ENCODE measurements at regions not wholly inside any gene's neighbourhood (a gene's known extent, or its start where the extent isn't known, plus 50 kb on each side); places are given as distances from the start of the nearest gene placed in this dataset.

- FAIRE-seq (no peak), DNase-seq (ENCODE audit: low read depth in 1 of 2, low spot score in 1 of 2) (no peak), ATAC-seq (no peak)
- Histone ChIP-seq H3K9me3 (no peaks in the 10 kb centered on the region), H3K27ac (no peak overlapping the region), H3K4me2 (no peak overlapping the region), H3K4me3 (no peak overlapping the region), H3K4me1 (no peaks in the 10 kb centered on the region)
- CTCF ChIA-PET: no interaction called here
- TF ChIP-seq FOXS1 (CRISPR knock-in tag; IDR thresholded peaks at IDR 0.05): no peak
- TF ChIP-seq SMC3 (IDR thresholded peaks at IDR 0.05): no peak
- no peak for TF ChIP-seq ZNF302 (CRISPR knock-in tag; IDR thresholded peaks at IDR 0.05)
- TF ChIP-seq ZC3H11A (IDR thresholded peaks at IDR 0.05): no peak
- no peak for TF ChIP-seq MAZ (IDR thresholded peaks at IDR 0.05; ENCODE audit: borderline replicate concordance, low read depth, low read length)
- no peak for TF ChIP-seq HOXB5 (CRISPR knock-in tag; IDR thresholded peaks at IDR 0.05)
- TF ChIP-seq NPAS2 (CRISPR knock-in tag; IDR thresholded peaks at IDR 0.05; ENCODE audit: borderline replicate concordance): no peak
- TF ChIP-seq NFE2L2 (conservative IDR thresholded peaks at IDR 0.05; ENCODE audit: low read length): no peak
- no peak for TF ChIP-seq HEYL (CRISPR knock-in tag; IDR thresholded peaks at IDR 0.05)
- no peak for TF ChIP-seq RNF2 (IDR thresholded peaks at IDR 0.05; ENCODE audit: borderline replicate concordance, low read depth)
- TF ChIP-seq MYC (IDR thresholded peaks at IDR 0.05; ENCODE audit: borderline replicate concordance, low read length): no peak
- no peak for TF ChIP-seq PHF8 (IDR thresholded peaks at IDR 0.05; ENCODE audit: borderline replicate concordance, low read depth)
- no peak for TF ChIP-seq FOSL2 (IDR thresholded peaks at IDR 0.05)
- TF ChIP-seq FOSL2 (CRISPR knock-in tag; IDR thresholded peaks at IDR 0.05): no peak
- no peak for TF ChIP-seq HOXA7 (CRISPR knock-in tag; IDR thresholded peaks at IDR 0.05)
- no peak for TF ChIP-seq REST (IDR thresholded peaks at IDR 0.05)
- TF ChIP-seq HES2 (IDR thresholded peaks at IDR 0.05): no peak
- no peak for TF ChIP-seq SREBF2 (IDR thresholded peaks at IDR 0.05)
- POLR2A ChIA-PET: no interaction called here
- 50% methylated on average over 4 of the region's 4 CpGs for WGBS (ENCODE audit: missing lambda C conversion rate)
Observed at GRCh38 chr14:39548358-39548757, 116.1 kb upstream of the FBXO33 start.

GRCh38 chr14:39547845-39548244 is 115.6 kb upstream of the FBXO33 start:
- Histone ChIP-seq H3K4me1 (no peaks in the 10 kb centered on the region), H3K9me3 (no peaks in the 10 kb centered on the region), H3K27ac (no peak overlapping the region), H3K4me2 (no peak overlapping the region), H3K4me3 (no peak overlapping the region)
- no peak for DNase-seq (ENCODE audit: low read depth in 1 of 2, low spot score in 1 of 2)
- 9% methylated on average over 3 of the region's 3 CpGs for WGBS (ENCODE audit: missing lambda C conversion rate)
- no peak for FAIRE-seq
- peak; percentile 5 for TF ChIP-seq MAFK (IDR thresholded peaks at IDR 0.05; ENCODE audit: partially characterized antibody)
- no peak for TF ChIP-seq ZC3H11A (IDR thresholded peaks at IDR 0.05)
- ChIA-PET CTCF (no interaction called here), POLR2A (no interaction called here)
- no peak for ATAC-seq

- H3K4me3 ChIP-seq: no peak overlapping the region
- H3K27ac ChIP-seq: no peak overlapping the region
- no peak overlapping the region for H3K4me2 ChIP-seq
- DNase-seq (ENCODE audit: low read depth in 1 of 2, low spot score in 1 of 2): no peak
- no peaks in the 10 kb centered on the region for H3K9me3 ChIP-seq
- H3K4me1 ChIP-seq: no peaks in the 10 kb centered on the region
- ATAC-seq: no peak
- TF ChIP-seq BCL3 (IDR thresholded peaks at IDR 0.05) (no peak), POLR2AphosphoS2 (conservative IDR thresholded peaks at IDR 0.05; ENCODE audit: low read length) (no peak), NPAS2 (CRISPR knock-in tag; IDR thresholded peaks at IDR 0.05; ENCODE audit: borderline replicate concordance) (no peak), HMGXB4 (CRISPR knock-in tag; IDR thresholded peaks at IDR 0.05; ENCODE audit: borderline replicate concordance) (no peak), MYC (IDR thresholded peaks at IDR 0.05; ENCODE audit: borderline replicate concordance, low read length) (no peak), CTCF (IDR thresholded peaks at IDR 0.05) (no peak), CHD4 (IDR thresholded peaks at IDR 0.05; ENCODE audit: borderline replicate concordance) (no peak), PBX3 (IDR thresholded peaks at IDR 0.05) (no peak)
- ChIA-PET POLR2A (no interaction called here), CTCF (no interaction called here)
- WGBS (ENCODE audit: missing lambda C conversion rate): 0% methylated on average over 1 of the region's 1 CpG
- FAIRE-seq: no peak
Observed at GRCh38 chr14:39505812-39506211, 73.6 kb upstream of the FBXO33 start.

All from A549 (cell line).